Fibroblast of villous mesenchyme (primary cell): ENCODE measurements at regions not wholly inside any gene's neighbourhood (a gene's known extent, or its start where the extent isn't known, plus 50 kb on each side); places are given as distances from the start of the nearest gene placed in this dataset.

Experiments used
- DNase-seq: peaks from one replicate; pipeline ENCODE4 v3.0.0-alpha.2; 2010; ENCODE audit warnings: low read depth
- H3K4me3 ChIP-seq: 2 replicates; pipeline ENCODE4 v1.5.1; 2011; ENCODE audit warnings: low read depth, mild to moderate bottlenecking, low read length
- TF ChIP-seq, protein P1 (sequence below): IDR thresholded peaks from 2 replicates; pipeline ENCODE4 v1.5.1; 2012; ENCODE audit warnings: low read depth, mild to moderate bottlenecking, low read length; ENCODE audit not compliant: insufficient read depth

DNA sequence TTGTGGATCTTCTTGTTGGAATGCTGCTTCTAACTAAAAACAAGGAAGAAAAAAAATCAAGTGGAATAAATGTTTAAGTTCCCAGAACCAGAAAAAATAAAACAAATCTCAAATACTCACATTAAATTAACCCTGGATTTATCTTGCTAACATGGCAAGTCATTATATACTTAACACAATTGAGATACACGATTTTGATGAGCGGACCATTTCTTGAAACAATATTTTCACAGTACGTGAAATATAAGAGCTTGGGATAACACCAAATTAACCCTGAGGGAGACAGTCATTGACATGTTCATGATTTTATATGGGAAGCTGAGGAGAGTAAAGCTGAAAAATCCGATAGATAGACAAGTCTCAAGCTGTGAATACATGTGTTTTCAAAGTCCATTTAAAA is 128.6 kb downstream of the PTCSC3 start:
- H3K4me3 ChIP-seq: no peak overlapping the region
- no peak for DNase-seq
- TF ChIP-seq, protein P1, sequence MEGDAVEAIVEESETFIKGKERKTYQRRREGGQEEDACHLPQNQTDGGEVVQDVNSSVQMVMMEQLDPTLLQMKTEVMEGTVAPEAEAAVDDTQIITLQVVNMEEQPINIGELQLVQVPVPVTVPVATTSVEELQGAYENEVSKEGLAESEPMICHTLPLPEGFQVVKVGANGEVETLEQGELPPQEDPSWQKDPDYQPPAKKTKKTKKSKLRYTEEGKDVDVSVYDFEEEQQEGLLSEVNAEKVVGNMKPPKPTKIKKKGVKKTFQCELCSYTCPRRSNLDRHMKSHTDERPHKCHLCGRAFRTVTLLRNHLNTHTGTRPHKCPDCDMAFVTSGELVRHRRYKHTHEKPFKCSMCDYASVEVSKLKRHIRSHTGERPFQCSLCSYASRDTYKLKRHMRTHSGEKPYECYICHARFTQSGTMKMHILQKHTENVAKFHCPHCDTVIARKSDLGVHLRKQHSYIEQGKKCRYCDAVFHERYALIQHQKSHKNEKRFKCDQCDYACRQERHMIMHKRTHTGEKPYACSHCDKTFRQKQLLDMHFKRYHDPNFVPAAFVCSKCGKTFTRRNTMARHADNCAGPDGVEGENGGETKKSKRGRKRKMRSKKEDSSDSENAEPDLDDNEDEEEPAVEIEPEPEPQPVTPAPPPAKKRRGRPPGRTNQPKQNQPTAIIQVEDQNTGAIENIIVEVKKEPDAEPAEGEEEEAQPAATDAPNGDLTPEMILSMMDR: no peak

DNA sequence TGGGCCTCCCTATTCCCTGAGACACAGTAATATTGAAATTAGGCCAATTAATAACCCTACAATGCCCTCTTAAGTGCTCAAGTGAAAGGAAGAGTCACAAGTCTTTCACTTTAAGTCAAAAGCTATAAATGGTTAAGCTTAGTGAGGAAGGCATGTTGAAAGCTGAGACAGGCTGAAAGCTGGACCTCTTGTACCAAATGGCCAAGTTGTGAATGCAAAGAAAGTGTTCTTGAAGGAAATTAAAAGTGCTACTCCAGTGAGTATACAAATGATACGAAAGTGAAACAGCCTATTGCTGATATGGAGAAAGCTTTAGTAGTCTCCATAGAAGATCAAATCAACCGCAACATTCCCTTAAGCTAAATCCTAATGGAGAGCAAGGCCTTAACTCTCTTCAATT is 140.8 kb downstream of the PTCSC3 start:
- TF ChIP-seq, protein P1: no peak
- no peak overlapping the region for H3K4me3 ChIP-seq
- DNase-seq: no peak

DNA sequence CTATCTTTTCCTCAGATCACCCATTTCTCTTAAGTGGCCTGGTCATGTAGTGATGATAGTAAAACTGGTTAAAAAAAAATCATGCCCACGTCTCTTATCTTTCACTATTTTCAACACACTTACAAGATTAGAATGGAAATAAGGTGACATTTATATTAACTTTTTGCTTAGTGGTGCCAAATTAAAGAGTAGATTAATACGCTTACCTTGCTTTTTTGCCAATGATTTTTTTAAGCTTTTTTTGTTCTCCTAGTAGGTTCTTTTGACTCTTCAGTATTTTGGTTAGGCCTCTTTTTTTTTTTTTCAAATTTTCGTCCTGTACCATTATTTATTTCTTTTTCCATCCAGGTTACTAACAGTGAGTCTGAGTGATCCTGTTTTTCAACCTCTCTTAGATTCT is 147.9 kb downstream of the PTCSC3 start:
- no peak for DNase-seq
- H3K4me3 ChIP-seq: no peak overlapping the region
- TF ChIP-seq, protein P1: no peak

DNA sequence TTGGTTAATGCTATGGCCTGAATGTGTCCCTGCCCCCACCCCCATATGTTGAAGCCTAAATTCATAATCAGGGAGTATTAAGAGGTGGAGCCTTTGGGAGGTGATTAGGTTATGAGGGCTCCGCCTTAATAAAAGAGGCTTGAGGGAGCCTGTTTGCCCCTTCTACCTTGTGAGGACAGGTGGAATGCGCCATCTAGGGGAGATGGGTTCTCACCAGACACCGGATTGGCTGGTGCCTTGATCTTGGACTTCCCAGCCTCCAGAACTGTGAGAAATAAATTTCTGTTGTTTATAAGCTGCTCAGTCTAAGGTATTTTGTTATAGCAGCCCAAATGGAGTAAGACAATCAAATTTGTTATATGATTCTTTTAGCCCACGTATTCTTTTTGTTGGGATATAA is 148.3 kb downstream of the PTCSC3 start:
- no peak for DNase-seq
- TF ChIP-seq, protein P1: no peak
- no peak overlapping the region for H3K4me3 ChIP-seq

DNA sequence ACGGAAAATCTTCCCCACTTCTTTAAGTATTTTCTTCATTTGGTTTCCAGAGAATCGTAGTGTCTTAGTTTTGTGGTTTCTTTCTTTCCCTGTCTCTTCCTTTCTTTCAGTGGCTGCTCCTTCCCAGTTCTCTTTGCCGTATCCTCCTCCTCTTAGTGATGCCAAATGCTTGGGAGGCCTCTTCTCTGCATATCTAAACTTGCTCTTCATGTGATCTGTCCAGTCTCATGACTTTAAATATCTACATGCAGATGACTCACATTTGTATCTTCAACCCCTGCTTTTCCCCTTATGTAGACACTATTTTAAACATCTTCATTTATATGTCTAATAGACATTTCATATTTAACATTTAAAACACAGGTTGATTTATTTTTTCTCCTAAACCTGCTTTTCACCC is 149.2 kb downstream of the PTCSC3 start:
- no peak overlapping the region for H3K4me3 ChIP-seq
- DNase-seq: no peak
- TF ChIP-seq, protein P1: no peak

DNA sequence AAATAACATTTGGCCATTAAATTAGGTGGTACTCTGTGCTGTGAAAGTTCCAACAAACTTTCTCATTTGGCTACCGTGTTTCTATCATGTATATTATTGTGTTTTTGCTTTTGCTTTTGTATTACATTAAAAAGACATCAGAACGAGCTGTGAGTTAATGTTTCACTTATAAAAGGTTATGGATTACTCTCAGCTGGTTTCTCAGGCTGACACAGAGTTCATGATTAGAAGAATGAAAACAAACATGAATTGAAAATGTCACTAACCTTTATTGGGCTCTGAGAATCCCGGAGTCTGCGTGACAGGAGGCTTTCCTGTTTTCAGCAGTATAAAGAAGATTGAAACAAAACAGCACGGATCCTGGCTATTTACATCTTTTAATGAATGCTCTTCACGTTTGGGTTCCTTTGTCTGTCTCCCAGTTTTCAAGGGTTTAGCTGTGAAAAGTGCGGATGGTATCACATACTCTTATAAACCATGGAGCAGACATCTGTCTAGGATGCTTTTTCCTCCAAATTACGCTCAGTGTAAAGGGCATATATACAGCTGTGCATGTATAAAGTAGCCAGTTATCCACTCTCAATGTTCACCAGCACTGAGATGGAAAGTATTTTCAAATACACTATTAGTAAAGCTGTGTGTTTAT is 153.6 kb downstream of the PTCSC3 start:
- DNase-seq: no peak
- TF ChIP-seq, protein P1: no peak
- H3K4me3 ChIP-seq: no peak overlapping the region
